ENCODE measurements at regions not wholly inside any gene's neighbourhood (a gene's known extent, or its start where the extent isn't known, plus 50 kb on each side); places are given as distances from the start of the nearest gene placed in this dataset.

GRCh38 chr15:24832282-24832681, 122.5 kb upstream of the SNRPN start:
- TF ChIP-seq CTCF (conservative IDR thresholded peaks at IDR 0.05; ENCODE audit: low read depth, low read length), result no peak
- no peak overlapping the region for H3K4me3 ChIP-seq (IDR thresholded peaks at IDR 0.05; ENCODE audit: insufficient read depth, low read depth, low read length)
- no peak overlapping the region for H3K4me2 ChIP-seq

GRCh38 chr15:24835301-24835700, 119.5 kb upstream of the SNRPN start:
- no peak overlapping the region for H2AFZ ChIP-seq (ENCODE audit: low read depth)
- no peaks in the 10 kb centered on the region for H3K79me2 ChIP-seq (ENCODE audit: insufficient read depth, low read depth)
- TF ChIP-seq CTCF (conservative IDR thresholded peaks at IDR 0.05; ENCODE audit: low read depth, low read length), result no peak
- no peak overlapping the region for H3K27ac ChIP-seq
- H3K36me3 ChIP-seq (ENCODE audit: insufficient read depth), result no peaks in the 10 kb centered on the region
- no peaks in the 10 kb centered on the region for H3K27me3 ChIP-seq (ENCODE audit: insufficient read depth, low read depth)
- no peak overlapping the region for H3K4me2 ChIP-seq
- no peak overlapping the region for H3K9ac ChIP-seq
- H3K4me3 ChIP-seq (IDR thresholded peaks at IDR 0.05; ENCODE audit: insufficient read depth, low read depth, low read length), result no peak overlapping the region
- no peaks in the 10 kb centered on the region for H4K20me1 ChIP-seq (ENCODE audit: insufficient read depth)
- no peaks in the 10 kb centered on the region for H3K4me1 ChIP-seq (ENCODE audit: low read depth, poor library complexity, severe bottlenecking)

More at GRCh38 chr15:24832282-24832681, 122.5 kb upstream of the SNRPN start:
- H2AFZ ChIP-seq (ENCODE audit: low read depth), result no peak overlapping the region
- H3K27me3 ChIP-seq (ENCODE audit: insufficient read depth, low read depth), result no peaks in the 10 kb centered on the region
- H3K27ac ChIP-seq, result no peak overlapping the region
- no peaks in the 10 kb centered on the region for H3K4me1 ChIP-seq (ENCODE audit: low read depth, poor library complexity, severe bottlenecking)
- no peaks in the 10 kb centered on the region for H3K79me2 ChIP-seq (ENCODE audit: insufficient read depth, low read depth)
- H3K9ac ChIP-seq, result no peak overlapping the region
- no peaks in the 10 kb centered on the region for H4K20me1 ChIP-seq (ENCODE audit: insufficient read depth)
- H3K36me3 ChIP-seq (ENCODE audit: insufficient read depth), result no peaks in the 10 kb centered on the region

- TF ChIP-seq CTCF (conservative IDR thresholded peaks at IDR 0.05; ENCODE audit: low read depth, low read length), result no peak
- Histone ChIP-seq H3K27me3 (ENCODE audit: insufficient read depth, low read depth) (no peaks in the 10 kb centered on the region), H3K27ac (no peak overlapping the region), H3K9ac (no peak overlapping the region), H3K4me3 (IDR thresholded peaks at IDR 0.05; ENCODE audit: insufficient read depth, low read depth, low read length) (no peak overlapping the region), H4K20me1 (ENCODE audit: insufficient read depth) (no peaks in the 10 kb centered on the region), H3K4me1 (ENCODE audit: low read depth, poor library complexity, severe bottlenecking) (no peaks in the 10 kb centered on the region), H3K79me2 (ENCODE audit: insufficient read depth, low read depth) (no peaks in the 10 kb centered on the region), H3K4me2 (no peak overlapping the region), H3K36me3 (ENCODE audit: insufficient read depth) (no peaks in the 10 kb centered on the region), H2AFZ (ENCODE audit: low read depth) (no peak overlapping the region)
Measured at GRCh38 chr15:24848050-24848449, 106.7 kb upstream of the SNRPN start.

- no peak for TF ChIP-seq CTCF (conservative IDR thresholded peaks at IDR 0.05; ENCODE audit: low read depth, low read length)
- H3K4me1 ChIP-seq (ENCODE audit: low read depth, poor library complexity, severe bottlenecking), result no peaks in the 10 kb centered on the region
- H3K27me3 ChIP-seq (ENCODE audit: insufficient read depth, low read depth), result no peaks in the 10 kb centered on the region
- no peak overlapping the region for H2AFZ ChIP-seq (ENCODE audit: low read depth)
- no peak overlapping the region for H3K27ac ChIP-seq
- H3K79me2 ChIP-seq (ENCODE audit: insufficient read depth, low read depth), result no peaks in the 10 kb centered on the region
- no peak overlapping the region for H3K4me3 ChIP-seq (IDR thresholded peaks at IDR 0.05; ENCODE audit: insufficient read depth, low read depth, low read length)
- no peaks in the 10 kb centered on the region for H3K36me3 ChIP-seq (ENCODE audit: insufficient read depth)
- H3K4me2 ChIP-seq, result no peak overlapping the region
- H4K20me1 ChIP-seq (ENCODE audit: insufficient read depth), result no peaks in the 10 kb centered on the region
- no peak overlapping the region for H3K9ac ChIP-seq
Measured at GRCh38 chr15:24856397-24857390, 98.1 kb upstream of the SNRPN start.

Measured in KMS-11 (cell line).